ENCODE measurements at regions not wholly inside any gene's neighbourhood (a gene's known extent, or its start where the extent isn't known, plus 50 kb on each side); places are given as distances from the start of the nearest gene placed in this dataset.

DNA sequence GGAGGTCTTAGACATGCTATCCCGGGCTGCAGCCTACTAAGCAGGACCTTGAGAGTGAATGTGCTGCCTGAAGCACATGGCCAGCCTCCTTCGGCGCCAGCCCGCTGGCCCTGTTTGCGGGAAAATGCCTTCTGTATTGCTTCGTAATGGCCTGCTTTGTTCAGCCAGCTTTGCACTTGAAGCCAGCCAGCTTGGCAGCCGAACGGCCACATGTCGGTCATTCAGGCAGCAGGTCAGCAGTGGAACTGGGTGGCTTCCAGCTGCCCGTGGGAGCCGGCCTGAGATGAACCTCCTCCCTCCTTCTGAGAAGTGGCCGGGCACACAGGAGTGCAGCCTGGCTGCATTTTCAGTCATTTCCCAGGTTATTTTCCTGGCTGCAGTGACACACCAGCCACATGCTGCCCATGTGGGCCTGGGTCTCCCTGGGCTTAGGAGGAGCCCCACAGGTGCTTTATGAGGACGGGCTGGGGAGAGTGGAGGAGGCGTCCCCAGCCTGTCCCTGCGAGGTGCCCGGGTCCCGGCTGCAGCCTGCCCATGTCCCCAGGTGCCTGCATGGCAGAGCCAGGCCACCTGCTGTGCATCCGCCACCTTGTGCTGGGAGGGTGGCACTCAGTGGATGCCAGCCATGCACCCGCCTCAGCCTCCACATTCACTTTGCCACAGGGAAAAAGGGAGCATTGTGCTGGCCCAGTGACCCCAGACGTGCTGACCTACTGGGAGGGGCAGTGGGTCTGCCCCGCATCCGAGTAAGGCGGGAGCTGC, 103.5 kb downstream of the SIK1 start:
- DNase-seq, result peak; percentile 43 to 94 (median 82)
- intact Hi-C loops (cut with DNase I), result no loop called here

DNA sequence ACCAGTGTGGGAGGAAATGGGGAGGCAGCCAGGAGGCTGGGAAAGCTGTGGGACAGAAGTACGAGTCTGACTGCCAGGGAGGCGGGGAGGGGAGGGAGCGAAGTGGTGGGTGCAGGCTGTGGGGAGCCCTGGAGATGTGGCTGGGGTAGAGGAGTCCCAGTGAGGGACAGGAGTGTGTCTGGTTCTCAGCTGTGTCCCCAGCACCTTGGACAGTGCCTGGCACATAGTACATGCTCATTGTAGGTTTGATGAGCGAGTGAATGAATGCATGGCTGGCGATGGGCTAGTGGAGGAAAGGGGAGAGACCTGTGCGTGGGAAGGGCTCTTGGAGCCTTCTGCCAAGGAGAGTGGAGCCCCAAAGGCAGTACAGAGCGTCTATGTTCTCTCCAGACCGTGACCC, 104.1 kb downstream of the SIK1 start:
- no peak for DNase-seq
- intact Hi-C loops (cut with DNase I), result no loop called here

DNA sequence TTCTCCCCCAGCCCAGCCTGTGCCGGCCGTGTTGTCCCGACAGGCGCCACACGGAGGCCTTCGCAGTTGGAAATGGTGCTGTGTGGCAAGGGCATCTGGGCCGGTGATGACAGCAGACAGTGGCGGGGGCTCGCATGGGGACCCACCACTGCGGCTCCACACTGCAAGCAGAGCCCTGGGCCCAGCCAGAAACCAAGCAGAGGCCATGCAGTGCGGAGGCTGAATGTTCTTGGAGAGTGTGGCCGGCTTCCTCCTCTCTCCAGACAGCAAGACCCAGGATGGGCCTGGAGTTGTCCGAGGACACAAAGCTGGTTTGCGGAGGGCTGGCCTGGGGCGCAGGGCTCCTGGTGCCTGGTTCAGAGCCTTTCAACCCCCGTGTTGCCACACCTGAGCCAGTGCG, 104.6 kb downstream of the SIK1 start:
- no peak for DNase-seq
- intact Hi-C loops (cut with DNase I), result no loop called here

DNA sequence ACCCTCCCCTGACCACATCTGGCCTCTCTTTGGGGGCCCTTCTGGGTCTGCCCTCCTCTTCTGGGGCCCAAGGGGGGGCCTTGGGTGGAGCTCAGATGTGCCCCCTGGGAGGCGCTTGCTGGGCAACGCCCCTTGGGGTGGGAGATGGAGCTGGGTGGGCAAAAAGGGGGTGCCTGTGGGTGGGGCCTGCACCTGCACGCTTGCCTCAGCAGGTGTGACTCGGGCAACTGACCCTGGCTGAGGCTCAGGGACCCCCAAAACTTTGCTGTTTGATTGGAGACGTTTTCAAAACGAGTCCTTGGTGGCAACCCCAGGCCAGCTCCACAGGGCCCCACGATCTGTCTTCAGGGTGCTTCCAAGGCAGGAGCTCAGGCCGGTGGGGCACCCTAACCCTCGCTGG, 105.3 kb downstream of the SIK1 start:
- DNase-seq, result no peak
- intact Hi-C loops (cut with DNase I), result no loop called here

DNA sequence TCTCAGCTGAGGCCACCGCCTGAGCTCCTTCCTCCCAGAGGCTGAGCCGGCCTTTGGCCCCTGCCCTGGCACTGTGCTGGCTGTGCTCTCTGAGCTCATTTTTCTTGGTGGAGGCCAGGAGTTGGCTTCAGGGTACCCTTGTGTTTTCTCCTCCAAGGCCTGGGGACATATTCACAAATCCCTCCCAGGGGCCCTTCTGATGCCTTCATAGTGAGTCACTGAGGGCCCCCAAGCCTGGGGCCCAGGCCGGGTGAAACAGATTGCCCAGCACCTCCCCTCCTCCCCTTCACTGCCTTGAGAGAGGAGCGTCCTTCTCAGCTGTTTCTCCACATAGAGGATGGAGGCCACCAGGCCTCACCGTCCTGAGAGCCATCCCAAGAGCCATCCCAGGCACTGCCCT, 105.8 kb downstream of the SIK1 start:
- DNase-seq, result no peak
- intact Hi-C loops (cut with DNase I), result no loop called here

DNA sequence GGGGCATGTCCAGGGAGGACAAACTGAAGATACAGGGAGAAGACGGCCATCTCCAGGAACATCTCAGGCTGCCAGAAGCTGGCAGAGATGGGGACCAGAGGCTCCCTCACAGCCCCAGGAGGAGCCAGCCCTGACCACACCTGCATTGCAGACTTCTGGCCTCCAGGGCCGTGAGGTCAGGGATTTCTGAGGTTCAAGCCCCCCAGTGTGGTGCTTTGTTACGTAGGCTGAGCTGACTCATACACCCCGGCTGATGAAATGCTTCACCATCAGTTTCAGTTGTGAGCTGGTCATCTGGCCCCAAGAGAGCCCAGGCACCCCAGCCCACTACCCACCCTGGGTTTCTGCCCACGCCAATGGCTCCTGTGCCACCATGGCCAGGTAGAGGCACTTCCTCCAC, 106.4 kb downstream of the SIK1 start:
- no peak for DNase-seq
- intact Hi-C loops (cut with DNase I), result no loop called here

DNA sequence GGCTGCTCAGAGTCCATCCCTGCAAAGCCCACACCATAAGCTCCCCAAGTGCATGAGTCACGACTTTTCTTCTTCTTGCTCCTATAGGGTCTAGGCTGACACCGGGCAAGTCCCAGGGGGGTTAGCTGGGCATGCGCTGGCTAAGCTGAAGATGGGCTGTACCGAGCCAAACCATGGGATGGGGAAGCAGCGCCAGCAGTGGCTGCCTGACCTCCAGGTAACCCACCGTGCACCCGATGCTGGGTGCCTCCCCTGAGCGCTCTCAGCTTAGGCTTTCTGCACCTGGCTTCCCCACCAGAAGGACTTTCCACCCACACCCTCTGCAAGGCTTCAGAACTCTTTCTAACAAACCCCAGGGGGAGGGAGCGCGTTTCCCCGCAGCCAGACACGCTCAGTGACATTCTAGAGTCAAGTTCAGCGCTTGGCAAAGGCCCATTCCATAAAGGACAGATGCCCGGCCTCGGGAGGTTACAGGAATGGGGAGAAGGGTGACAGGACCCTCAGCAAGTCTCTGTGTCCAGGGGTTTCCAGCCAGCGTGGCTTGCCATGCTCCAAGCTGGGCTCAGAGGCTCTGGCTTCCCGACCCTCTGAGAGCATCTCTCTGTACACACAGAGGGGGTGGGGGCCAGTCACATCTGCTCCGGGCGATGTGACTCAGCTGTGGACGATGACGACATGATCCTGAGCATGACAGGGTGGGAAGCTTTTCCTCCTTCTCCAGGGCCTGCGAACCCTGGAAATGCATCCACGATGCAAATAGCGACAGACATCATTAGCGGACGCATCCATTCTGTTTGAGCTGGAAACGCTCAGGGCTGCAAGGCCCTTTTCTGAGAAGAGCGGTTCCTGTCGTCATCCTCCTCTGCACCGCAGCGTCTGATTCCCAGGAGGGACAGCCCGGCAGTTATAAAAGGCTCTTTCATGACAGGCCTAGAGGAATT, 107.8 kb downstream of the SIK1 start:
- intact Hi-C loops (cut with DNase I), result no loop called here

DNA sequence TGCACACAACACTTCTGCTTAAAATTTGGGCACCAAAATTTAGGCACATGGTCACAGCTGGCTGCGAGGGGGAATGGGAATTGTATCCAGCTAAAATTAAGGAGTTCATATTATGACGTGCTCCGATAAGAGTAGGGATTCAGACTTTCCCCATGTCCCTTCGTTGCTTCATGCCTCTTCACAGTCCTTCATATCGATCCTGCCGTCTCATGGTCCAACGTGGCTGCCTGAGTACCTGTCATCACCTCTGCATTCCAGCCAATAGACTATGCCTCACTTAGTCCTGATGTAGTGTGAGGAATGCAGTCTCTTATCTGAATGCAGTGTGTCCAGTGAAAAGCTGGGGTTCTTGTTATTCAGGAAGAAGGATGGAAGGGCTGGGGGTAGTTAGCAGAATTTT, 108.6 kb downstream of the SIK1 start:
- intact Hi-C loops (cut with DNase I), result no loop called here
- no peak for DNase-seq

More for the DNA sequence above, 107.8 kb downstream of the SIK1 start:
- peak in 18 of 42 donors; percentile 11 to 79 (median 40) for DNase-seq

DNA sequence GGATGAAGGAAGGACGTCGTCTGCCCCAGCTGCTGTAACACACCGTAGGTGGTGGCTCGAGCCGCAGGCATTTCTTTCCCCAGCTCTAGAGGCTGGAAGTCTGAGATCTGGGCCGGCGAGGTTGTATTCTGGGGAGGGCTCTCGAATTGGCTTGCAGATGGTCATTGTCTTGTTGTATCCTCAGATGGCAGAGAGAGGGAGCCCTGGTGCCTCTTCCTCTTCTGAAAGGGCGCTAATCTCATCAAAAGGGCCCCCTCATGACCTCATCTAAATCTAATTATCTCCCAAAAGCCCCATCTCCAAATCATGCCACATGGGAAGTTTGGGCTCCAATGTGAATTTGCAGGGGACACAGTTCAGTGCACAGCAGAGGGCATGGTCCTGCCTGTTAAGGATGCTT, 109.0 kb downstream of the SIK1 start:
- DNase-seq, result no peak
- intact Hi-C loops (cut with DNase I), result no loop called here

DNA sequence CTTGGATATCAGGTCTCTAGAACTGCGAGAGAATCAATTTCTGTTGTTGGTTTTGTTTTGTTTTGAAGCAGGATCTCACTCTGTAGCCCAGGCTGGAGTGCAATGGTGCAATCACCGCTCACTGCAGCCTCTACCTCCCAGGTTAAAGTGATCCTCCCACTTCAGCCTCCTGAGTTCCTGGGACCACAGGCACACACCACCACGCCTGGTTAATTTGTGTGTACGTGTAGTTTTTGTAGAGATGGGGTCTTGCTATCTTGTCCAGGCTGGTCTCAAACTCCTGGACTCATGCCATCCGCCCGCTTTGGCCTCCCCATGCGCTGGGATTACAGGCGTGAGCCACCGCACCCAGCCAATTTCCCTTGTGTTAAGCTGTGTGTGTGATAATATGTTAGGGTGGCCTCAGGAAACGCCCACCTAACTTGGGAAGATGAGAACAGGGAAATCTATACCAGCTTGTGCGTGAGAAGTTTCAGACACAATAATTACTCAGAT, 109.6 kb downstream of the SIK1 start:
- intact Hi-C loops (cut with DNase I), result no loop called here
- DNase-seq, result no peak

DNA sequence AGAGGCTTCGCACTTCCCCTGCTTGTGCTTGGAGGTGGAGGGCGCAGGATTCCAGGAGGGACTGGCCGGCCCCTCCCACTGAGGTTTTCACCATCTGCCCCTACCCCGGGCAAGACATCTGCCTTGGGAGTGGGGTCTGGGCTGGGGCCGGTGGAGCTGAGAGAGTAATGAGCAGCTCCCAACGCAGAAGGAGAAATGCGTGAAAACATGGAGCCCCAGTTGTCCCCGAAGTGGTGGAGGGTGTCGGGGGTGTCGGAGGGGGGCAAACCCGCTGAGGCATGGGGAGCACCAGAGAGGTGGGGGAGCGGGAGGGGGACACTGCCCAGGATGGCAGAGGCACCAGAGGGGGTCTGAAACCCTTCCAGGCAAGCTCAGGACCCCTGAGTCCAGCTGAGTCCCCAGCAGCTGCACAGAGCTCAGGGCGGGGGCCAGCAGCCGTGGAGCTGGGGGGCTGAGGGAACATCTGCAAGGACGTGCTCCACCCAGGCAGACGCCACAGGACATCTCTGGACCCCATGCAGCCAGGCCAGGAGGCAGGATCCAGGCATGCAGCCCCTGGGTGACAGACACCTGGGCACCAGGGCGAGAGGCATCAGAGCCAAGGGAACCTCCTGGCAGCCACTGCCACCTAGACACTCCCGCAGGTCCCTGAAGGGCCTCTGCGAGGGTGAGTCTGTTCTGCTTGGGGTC, 110.6 kb downstream of the SIK1 start:
- no peak for DNase-seq
- intact Hi-C loops (cut with DNase I), result no loop called here

DNA sequence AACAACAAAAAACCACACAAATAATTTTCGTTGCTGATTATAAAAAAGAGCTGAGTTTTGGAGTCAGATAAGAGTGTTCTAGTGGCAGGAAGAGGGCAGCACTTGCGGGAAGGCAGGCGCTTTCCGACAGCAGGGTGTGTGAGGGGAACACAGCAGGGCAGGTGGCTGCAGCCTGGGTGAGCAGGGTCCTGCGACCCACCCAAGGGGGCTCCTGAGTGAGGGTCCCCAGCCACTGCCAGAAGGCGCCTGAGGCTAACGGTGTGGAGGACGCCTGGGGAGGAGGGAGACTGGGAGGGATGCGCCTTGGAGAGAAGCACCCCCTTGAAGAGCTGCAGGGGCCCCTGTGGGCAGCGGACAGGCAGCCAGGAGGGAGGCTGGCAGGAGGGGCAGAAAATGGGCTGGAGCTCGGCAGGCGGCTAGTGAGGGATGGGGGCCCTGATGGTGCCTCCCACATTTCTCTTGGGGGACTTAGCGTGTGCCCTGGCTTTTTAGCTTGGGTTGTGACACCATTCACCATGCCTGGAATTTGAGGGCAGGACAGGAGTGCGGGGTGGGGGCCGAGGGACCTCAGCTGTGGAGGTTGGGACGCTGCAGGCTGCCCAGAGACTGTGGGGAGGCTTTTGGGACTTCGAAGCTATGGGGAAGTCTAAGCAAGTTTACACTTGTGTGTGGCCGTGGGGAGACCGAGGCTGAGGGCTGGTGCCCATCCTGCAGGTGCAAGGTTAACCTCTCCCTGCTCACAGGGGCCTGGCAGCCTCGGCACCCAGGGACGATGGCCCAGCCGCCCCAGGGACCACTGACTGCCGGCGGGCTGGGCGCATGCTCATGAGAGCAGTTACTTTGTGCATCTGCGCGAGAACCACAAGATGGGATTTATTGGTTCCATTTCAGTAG, 111.4 kb downstream of the SIK1 start:
- no peak for DNase-seq
- intact Hi-C loops (cut with DNase I), result no loop called here

DNA sequence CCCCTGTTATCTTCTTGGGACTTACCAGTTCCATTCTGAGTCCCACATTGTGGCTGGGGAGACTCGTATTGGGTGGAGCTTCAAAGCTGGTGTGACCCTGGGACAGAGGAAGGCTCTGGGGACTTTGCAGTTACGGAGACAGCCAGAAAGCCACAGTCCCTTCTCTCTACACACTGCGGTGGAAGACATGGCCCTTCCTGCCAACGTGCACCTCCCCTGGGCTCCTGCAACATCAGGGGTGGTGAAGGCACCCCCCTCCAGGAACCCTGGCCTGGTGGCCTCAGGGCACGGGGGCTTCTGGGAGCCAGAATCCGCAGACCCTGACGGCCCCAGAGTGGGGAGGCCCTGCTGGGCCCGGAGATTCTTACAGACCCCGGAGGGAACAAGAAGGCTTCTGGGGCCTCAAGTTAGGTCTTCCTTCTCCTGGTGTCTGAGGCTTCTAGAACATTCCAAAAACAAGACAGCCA, 113.0 kb downstream of the SIK1 start:
- DNase-seq, result no peak
- intact Hi-C loops (cut with DNase I), result no loop called here

DNA sequence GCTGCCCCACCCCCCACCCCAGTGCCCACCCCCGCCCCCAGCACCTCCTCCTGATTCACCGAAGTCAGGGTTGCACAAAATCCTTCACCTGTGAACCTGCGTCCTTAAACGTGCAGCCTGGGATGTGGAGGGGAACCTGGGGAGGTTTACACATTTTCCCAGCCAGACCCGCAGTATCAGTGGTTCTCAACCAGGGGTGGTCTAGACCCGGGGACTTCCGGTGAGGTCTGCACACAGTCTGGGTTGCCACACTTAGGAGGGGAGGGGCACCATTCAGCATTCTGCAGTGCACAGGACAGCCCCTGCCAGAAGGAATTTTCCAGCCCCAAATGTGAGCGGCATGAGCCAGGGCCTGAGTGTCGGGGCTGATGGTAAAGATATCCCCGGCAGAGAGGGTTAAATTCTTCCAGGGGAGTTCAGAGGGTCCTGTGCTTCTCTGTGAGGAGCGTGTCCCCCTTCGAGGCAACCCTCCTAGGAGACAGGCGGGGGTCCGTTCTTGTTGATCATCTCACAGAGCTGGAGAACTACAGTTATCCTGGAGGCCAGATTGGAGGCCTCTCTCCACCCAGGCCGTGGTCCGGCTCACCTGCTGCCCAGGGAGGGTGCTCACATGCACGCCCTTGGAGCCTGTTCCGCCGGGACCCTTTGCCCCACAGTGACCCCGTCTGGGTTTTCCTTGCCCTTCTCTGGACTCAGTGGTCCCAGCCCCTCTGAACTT, 113.6 kb downstream of the SIK1 start:
- intact Hi-C loops (cut with DNase I), result no loop called here
- no peak for DNase-seq

DNA sequence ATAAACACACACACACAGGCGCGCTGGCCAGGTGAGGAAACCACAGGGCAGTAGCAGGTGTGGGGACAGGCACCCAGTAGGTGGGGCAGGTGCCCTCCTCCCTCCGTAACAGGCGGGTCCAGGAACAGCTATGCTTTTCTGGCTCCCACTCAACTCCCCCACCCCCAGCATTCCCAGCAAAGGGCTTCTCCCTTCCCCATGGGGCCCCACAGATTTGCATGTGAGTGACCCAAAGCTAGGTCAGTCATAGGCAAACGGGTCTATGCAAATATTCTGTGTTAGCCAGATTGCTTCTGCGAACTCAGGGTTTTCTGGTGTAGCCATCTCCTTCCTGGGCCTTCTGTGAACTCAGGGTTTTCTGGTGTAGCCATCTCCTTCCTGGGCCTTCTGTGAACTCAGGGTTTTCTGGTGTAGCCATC, 114.2 kb downstream of the SIK1 start:
- DNase-seq, result peak in 1 of 42 donors; percentile 14
- intact Hi-C loops (cut with DNase I), result no loop called here

DNA sequence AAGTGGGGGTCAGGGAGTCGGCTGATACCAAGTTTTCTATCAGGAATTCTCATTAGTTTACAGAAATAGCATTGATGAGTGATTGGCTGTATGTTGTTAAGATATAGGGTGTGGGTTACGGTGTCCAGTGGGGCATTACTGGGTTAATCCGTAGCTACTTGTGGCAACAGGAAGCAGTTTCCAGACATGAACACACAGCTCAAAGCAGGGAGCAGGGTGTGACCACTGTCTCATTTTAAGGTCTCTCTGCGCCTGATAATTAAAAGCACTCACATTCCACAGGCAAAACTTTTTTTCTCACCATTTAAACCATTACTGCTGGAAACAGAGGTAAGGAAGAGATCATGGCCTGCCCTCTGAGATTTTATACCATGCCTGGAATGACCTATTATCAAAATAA, 114.9 kb downstream of the SIK1 start:
- intact Hi-C loops (cut with DNase I), result no loop called here
- no peak for DNase-seq

DNA sequence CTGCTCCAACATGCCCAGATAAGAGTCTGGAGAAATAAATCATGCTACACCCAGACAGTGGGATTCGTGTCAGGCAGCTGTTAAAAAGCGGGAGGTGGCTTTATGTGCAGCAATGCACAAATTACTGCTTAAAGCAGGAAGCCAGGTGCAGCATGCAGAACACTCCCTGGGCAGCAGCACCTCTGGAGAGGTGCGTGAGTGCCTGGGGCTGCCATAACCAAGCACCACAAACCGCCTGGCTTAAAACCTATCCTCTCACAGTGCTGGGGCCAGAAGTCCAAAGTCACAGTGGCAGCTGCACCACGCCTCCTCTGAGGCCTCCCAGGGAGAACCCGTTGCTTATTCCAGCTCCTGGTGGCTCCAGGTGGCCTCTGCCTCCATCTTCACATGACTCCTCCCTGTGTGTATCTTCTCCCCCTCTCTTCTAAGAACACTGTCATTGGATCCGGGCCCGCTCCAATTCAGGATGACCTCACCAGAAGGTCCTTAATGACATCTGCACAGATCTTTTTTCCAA, 115.6 kb downstream of the SIK1 start:
- DNase-seq, result no peak
- intact Hi-C loops (cut with DNase I), result no loop called here

DNA sequence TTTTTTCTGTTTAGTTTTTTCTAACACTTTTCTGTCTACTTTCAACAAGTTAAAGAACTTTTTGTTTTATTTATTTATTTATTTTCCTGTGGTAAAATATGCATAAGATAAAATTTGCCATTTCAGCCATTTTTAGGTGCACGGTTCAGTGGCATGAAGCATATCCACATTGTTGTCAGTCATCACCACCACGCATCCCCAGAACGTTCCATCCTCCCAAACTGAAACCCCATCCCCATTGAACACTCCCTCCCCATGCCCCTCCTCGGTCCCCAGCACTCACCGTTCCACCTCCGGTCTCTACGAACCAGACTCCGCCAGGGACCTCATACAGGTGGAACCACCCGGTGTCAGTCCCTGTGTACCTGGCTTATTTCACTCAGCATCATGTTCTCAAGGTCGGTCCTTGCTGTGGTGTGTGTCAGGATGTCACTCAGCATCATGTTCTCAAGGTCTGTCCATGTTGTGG, 118.1 kb downstream of the SIK1 start:
- intact Hi-C loops (cut with DNase I), result no loop called here

More for the DNA sequence above, 118.1 kb downstream of the SIK1 start:
- no peak for DNase-seq

Measured in head of caudate nucleus (tissue), 42 donors.